Hematopoietic multipotent progenitor cell treated with erythropoietin and hydrocortisone succinate and interleukin-3 and kit ligand, for 15 days (in vitro differentiated cells): ENCODE measurements at regions not wholly inside any gene's neighbourhood (a gene's known extent, or its start where the extent isn't known, plus 50 kb on each side); places are given as distances from the start of the nearest gene placed in this dataset.

Experiments used
- DNase-seq: peaks from one replicate; pipeline ENCODE4 v3.0.0-alpha.2; 2015; ENCODE audit warnings: low spot score

GRCh38 chr4:124219389-124219788 is 493.1 kb downstream of the ANKRD50 start:
- no peak for DNase-seq

DNA sequence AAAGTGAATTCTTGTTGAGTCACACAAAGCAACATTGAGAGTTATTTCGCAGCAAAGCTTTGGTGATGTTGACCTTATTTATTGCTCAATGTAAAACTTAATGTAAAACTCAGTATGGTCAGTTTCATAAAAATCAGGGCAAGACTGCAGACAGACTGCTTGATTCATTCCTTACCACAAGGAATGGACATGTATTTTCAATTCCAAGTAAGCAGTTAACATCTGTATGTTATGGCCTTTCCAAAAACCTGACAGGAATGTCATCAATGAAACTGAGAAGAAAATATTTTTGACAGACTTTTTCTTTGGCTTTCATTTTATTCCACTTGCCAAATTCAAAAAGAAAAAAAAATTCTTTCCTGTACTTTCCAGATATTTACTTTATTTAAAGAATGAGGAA is 488.3 kb downstream of the ANKRD50 start:
- DNase-seq = no peak

- DNase-seq = no peak
Measured at GRCh38 chr4:124227981-124228380, 484.6 kb downstream of the ANKRD50 start.

GRCh38 chr4:124230268-124230667 is 482.3 kb downstream of the ANKRD50 start:
- no peak for DNase-seq

DNA sequence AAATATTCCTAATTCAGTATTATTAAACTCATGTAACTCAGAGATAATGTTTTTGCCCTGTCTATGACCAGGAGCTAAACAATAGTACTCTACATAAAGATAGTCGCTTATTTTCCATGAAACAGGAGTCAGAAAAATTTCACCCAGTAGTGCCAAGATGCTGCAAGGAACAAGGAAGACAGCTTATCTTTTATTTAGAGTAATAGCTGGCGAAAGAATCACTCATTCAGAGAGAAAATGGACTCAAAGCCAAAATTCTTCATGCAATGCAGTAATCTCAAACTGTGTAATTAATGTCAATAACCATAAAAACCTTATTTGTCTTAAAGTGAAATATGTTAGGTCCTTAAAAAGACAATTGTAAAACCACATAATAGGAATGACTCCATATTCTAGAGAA is 477.8 kb downstream of the ANKRD50 start:
- DNase-seq = no peak

DNA sequence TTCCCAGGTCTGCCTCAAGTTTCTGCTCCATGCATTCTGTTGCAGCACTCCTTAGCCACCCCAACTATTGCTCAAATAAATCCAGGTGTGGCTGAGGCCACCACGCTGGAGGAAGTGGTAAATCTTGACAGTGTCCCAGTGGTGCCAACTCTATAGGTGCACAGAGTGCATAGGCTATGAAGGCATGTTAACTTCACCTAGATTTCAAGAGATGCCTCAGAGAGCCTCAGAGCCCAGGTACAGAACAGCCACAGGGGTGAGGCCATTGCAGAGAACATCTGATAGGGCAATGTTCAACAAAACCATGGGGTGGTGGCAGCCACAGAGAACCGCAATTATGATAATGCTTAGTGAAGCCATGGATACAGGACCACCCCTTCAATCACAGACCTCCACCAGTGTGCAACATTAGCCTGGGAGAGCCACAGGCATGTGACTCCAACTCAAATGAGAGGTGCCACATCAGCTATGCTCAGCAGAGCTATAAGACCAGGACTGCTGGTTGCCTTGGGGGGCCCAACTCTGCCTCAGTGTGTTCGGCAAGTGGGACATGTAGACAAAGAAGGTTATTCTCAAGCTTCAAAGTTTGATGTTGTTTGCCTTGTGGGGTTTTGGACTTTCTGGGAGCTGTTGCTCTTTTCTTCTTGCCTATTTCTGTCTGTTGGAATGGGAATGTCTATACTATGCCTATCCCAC is 468.7 kb downstream of the ANKRD50 start:
- DNase-seq = no peak

- DNase-seq = no peak
Measured at GRCh38 chr4:124253080-124253479, 459.5 kb downstream of the ANKRD50 start.

- DNase-seq = peak; percentile 8
Measured at GRCh38 chr4:124262211-124263179, 450.0 kb downstream of the ANKRD50 start.

- no peak for DNase-seq
Measured at GRCh38 chr4:124265701-124266100, 446.8 kb downstream of the ANKRD50 start.

DNA sequence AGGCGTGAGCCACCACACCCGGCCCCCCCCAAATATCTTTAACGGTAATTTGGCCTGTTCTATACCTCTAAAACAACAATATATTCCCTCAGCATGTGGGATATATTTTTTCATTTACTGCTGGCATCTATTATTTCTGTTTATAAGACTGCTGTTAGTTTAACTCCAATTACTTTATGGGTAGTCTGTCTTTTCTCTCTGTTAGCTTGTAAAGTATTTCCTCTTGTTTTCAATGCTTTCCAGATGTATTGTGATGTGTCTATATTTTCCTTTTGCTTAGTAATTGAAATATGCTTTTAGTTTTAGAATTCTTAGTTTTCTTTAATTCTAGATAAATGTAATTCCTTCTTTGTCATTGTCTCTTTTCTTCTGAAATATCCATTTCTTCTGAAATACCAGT is 445.8 kb downstream of the ANKRD50 start:
- no peak for DNase-seq

DNA sequence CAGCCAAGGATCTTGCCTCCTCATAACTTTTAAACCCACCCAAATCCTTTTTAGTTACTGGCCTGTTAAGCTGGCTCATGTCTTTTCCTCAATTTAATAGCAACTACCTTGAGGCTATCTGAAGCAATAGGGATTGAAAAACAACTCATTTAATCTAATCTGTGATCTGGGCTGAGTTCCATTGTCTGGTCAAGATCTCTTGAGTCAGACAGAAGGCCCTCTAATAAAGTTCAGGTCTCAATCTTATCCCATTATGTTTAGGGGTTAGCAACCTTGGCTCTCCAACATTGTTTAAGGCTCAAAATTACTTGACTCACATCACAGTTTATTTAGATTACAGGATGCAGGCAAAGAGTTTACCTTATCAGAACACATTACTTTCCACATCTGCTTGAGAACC is 436.1 kb downstream of the ANKRD50 start:
- DNase-seq = no peak

- DNase-seq = no peak
Measured at GRCh38 chr4:124277691-124278090, 434.8 kb downstream of the ANKRD50 start.

GRCh38 chr4:124278477-124278876 is 434.1 kb downstream of the ANKRD50 start:
- DNase-seq = no peak

GRCh38 chr4:124279741-124280140 is 432.8 kb downstream of the ANKRD50 start:
- no peak for DNase-seq

- no peak for DNase-seq
Measured at GRCh38 chr4:124282301-124282898, 430.1 kb downstream of the ANKRD50 start.

DNA sequence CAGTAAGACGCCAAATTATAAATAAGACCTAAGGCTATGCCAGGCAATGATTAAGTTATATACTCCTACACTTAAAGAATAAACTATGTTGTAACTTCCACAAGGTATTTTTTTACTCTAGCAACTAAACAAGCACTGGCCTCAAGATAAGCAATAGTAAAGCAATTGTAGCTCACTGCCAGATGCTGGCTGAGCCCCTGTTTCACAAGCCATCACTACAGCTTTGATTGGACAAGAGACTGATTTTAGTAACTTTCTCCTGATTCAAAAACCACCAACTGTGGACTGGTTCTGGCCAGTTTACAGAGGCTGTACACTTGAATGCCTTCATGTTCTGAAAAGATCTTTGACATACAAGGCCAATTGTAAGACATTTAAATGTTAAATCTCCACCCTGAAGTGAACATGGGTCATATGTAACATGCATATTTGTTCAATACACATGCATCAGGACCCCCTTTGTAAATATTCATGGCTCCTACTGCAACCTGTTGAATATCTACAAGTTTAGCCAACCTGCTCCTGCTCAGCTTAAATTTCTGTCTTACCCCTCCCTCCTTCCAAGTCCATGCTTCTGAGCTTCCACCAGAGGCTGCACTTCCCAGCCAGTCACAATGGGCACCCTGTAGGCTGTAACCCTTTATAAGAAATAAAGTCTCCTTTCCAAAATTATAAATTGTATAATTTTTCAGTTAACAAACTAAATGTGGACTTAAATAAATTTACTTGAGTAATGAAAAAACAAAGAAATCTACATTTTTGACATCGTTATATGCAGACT is 423.6 kb downstream of the ANKRD50 start:
- no peak for DNase-seq

GRCh38 chr4:124290678-124291077 is 421.9 kb downstream of the ANKRD50 start:
- no peak for DNase-seq

GRCh38 chr4:124295413-124295812 is 417.1 kb downstream of the ANKRD50 start:
- no peak for DNase-seq

- DNase-seq = no peak
Measured at GRCh38 chr4:124304941-124305340, 407.6 kb downstream of the ANKRD50 start.

DNA sequence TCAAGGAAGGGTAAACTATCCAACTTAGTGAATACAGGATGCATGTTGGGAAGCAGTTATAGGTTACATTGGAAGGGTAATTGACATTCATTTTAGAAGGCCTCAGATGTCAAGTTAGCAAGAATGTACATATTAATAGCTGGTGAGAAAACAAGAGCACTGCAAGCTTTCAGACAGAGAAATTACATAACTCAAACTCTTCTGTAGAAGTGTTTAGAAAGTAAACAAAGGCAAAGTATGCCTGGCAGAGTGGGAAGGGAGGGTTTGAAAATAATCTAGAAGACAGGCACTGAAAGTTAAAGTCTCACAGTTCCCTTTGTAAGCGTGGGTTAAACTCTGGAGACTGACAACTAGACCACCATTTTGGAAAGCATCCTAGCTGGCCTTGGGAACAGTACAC is 406.2 kb downstream of the ANKRD50 start:
- no peak for DNase-seq

GRCh38 chr4:124307143-124307542 is 405.4 kb downstream of the ANKRD50 start:
- no peak for DNase-seq

DNA sequence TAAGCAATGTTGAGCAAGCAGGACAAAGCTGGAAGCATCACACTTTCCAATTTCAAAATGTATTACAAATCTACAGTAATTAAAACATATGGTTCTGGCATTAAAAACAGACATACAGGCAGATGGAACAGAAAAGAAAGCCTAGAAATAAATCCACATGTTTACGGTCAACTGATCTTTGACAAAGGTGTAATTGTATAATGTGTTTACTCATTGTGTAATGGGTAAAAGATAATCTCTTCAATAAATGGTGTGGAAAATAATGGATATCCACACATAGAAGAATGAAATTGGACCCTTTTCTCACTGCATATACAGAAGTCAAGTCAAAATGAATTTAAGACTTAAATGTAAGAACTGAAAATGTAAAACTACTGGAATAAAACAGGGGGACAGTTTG is 394.2 kb downstream of the ANKRD50 start:
- DNase-seq = no peak
